AG04450 (cell line): ENCODE measurements at regions not wholly inside any gene's neighbourhood (a gene's known extent, or its start where the extent isn't known, plus 50 kb on each side); places are given as distances from the start of the nearest gene placed in this dataset.

Experiments used
- CTCF ChIA-PET: fragments of 300-600, 350-600 bp; formaldehyde crosslinking; extraction: SDS; loops from one replicate; lab custom pipeline; 2022; ENCODE audit warnings: antibody characterized with exemption, inconsistent platforms; lab: Charles Lee
- POLR2A ChIA-PET: fragments of 350-600 bp; formaldehyde crosslinking; extraction: SDS; loops from one replicate; lab custom pipeline; 2021; ENCODE audit warnings: antibody characterized with exemption, inconsistent platforms; lab: Yijun Ruan, JAX
- DNase-seq: peaks from one replicate; pipeline ENCODE4 v3.0.0-alpha.2; 2011; ENCODE audit warnings: low read depth, low spot score
- H3K27ac ChIP-seq: one replicate; pipeline ENCODE4 v1.5.1; 2012; ENCODE audit warnings: low read depth, low read length, control low read depth
- H3K27me3 ChIP-seq: one replicate; pipeline ENCODE4 v1.6.0; 2012; ENCODE audit warnings: low read length; ENCODE audit not compliant: control insufficient read depth, insufficient read depth
- H3K4me3 ChIP-seq: 2 replicates; pipeline ENCODE4 v1.5.1; 2011; ENCODE audit warnings: mild to moderate bottlenecking, low read depth, low read length, control low read depth
- H3K9me3 ChIP-seq: 2 replicates; pipeline ENCODE4 v1.5.1; 2012; ENCODE audit warnings: low read length; ENCODE audit not compliant: control insufficient read depth, insufficient read depth
- TF ChIP-seq, protein P1 (sequence below): IDR thresholded peaks from 2 replicates; pipeline ENCODE4 v1.5.1; 2011; ENCODE audit warnings: low read depth, low read length, control low read depth, inconsistent platforms

DNA sequence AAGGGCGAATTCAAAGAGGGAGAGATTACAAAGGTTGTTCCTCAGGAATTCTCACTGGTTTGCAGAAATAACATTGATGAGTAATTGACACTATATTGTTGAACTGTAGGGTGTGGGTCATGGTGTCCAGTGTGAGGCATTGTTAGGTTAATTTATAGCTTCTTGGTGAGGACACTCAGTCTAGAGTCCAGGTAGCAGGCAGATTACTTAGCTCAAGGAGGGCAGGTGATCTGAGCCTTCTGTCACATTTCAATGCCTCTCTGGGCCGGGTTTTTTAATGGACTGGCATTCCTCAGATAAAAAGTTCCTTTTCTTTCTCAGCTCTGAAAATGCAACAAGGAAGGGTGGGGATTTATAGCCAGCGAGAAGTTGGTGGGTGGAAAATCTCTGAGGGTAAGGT is 194.2 kb upstream of the PROK2 start:
- Histone ChIP-seq H3K27me3 (peaks cover 23% of the 10 kb centered on the region), H3K27ac (no peak overlapping the region), H3K9me3 (no peaks in the 10 kb centered on the region), H3K4me3 (no peak overlapping the region)
- TF ChIP-seq, protein P1, sequence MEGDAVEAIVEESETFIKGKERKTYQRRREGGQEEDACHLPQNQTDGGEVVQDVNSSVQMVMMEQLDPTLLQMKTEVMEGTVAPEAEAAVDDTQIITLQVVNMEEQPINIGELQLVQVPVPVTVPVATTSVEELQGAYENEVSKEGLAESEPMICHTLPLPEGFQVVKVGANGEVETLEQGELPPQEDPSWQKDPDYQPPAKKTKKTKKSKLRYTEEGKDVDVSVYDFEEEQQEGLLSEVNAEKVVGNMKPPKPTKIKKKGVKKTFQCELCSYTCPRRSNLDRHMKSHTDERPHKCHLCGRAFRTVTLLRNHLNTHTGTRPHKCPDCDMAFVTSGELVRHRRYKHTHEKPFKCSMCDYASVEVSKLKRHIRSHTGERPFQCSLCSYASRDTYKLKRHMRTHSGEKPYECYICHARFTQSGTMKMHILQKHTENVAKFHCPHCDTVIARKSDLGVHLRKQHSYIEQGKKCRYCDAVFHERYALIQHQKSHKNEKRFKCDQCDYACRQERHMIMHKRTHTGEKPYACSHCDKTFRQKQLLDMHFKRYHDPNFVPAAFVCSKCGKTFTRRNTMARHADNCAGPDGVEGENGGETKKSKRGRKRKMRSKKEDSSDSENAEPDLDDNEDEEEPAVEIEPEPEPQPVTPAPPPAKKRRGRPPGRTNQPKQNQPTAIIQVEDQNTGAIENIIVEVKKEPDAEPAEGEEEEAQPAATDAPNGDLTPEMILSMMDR = no peak
- no peak for DNase-seq
- POLR2A ChIA-PET = no interaction called here
- CTCF ChIA-PET = no interaction called here

GRCh38 chr3:71978150-71978721 is 193.3 kb upstream of the PROK2 start:
- no peak for DNase-seq
- H3K27ac ChIP-seq = no peak overlapping the region
- POLR2A ChIA-PET = no interaction called here
- H3K4me3 ChIP-seq = no peak overlapping the region
- H3K9me3 ChIP-seq = no peaks in the 10 kb centered on the region
- H3K27me3 ChIP-seq = peaks cover 27% of the 10 kb centered on the region
- CTCF ChIA-PET = interaction anchor here (0.6 kb wide), 1 partner anchor 868 kb away, joined by 5 read pairs; no protein-coding TSS in a partner anchor
- TF ChIP-seq, protein P1 = no peak

- Histone ChIP-seq H3K27ac (no peak overlapping the region), H3K9me3 (no peaks in the 10 kb centered on the region), H3K4me3 (no peak overlapping the region), H3K27me3 (peaks cover 27% of the 10 kb centered on the region)
- POLR2A ChIA-PET = no interaction called here
- TF ChIP-seq, protein P1 = no peak
- no peak for DNase-seq
- CTCF ChIA-PET = interaction anchor here (0.9 kb wide), 1 partner anchor 247 kb away, joined by 3 read pairs; no protein-coding TSS in a partner anchor
Observed at GRCh38 chr3:71977525-71977924, 192.6 kb upstream of the PROK2 start.

DNA sequence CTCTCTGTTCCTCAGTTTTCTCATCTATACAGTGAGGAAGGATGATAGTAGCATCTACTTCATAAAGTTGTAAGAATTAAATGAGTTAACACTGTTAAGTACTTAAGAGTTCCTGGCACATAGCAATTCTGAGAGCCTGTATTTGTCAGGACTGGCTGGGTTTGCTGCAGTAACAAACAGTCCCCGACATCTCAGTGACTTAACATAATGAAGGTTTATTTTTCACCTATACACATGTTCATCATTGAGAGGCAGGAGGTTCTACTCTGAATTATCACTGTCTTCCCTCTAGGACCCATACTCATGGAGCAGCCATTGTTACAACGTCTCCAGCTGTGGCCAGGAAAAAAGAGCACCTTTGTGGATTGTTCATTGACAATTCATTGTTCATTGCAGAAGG is 190.6 kb upstream of the PROK2 start:
- CTCF ChIA-PET = no interaction called here
- TF ChIP-seq, protein P1 = no peak
- Histone ChIP-seq H3K27me3 (peaks cover 32% of the 10 kb centered on the region), H3K9me3 (no peaks in the 10 kb centered on the region), H3K4me3 (no peak overlapping the region), H3K27ac (no peak overlapping the region)
- no peak for DNase-seq
- POLR2A ChIA-PET = no interaction called here

DNA sequence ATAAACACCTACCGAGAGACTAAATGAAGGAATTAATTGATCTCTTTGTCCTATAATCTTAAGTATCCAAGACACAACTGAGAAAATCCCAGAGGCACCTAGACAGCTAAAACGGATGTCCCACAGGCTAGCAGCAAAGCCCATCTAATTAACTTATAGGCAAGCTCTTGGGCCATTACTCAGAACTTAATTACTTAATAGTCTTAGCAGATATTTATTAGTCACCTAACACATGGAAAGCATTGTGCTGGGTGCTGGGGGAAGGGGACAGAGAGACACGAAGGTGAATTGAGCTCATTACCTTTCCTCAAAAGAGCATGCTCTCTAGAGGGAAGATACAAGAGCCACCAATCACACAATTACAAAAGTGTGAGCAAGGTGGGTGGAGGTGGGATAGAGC is 189.8 kb upstream of the PROK2 start:
- TF ChIP-seq, protein P1 = no peak
- no peak overlapping the region for H3K4me3 ChIP-seq
- DNase-seq = no peak
- ChIA-PET CTCF (no interaction called here), POLR2A (no interaction called here)
- no peak overlapping the region for H3K27ac ChIP-seq
- H3K9me3 ChIP-seq = no peaks in the 10 kb centered on the region
- H3K27me3 ChIP-seq = peaks cover 36% of the 10 kb centered on the region
